ENCODE measurements at regions not wholly inside any gene's neighbourhood (a gene's known extent, or its start where the extent isn't known, plus 50 kb on each side); places are given as distances from the start of the nearest gene placed in this dataset.
"Not testable (repeated sequence)": the region's sequence is repeated elsewhere in the genome, so short reads cannot be mapped to it uniquely, and the experiment has no call there.

DNA sequence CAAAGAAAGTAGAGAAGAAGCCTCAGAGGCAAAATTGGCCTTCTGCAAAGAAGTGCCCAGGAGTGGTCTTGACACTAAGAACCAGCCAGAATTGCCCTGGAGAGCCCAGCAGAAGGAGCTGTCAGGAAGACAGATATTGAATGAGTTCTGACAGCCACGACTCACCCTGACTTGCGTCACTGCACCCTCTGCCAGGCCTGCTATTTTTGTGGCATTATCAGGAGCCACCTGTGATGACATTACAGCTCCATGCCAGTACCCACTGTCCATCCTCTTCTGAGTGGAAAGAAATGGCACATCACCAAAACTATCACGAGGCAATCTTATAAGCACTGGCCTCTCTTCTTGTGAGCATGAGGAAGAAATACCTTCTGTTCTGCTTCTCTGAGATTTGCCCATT is 67.7 kb downstream of the SMIM20 start:
- DNase-seq (ENCODE audit: low read depth in 2 of 2): no peak

DNA sequence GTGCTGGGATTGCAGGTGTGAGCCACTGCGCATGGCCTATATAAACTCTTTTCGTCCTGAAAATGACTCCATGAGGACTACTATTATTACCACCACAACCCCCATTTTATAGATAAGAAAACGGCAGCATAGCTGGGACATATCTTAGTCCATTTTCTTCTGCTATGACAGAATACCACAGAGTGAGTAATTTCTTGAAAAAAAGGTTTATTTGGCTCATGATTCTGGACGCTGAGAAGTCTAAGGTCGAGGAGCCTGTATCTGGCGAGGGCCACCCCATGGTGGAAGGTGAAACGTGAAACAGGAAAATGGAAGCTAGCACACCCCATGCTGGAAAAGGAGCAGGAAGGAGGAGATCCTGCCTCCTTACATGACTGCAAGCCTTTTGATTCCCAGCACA is 68.9 kb downstream of the SMIM20 start:
- DNase-seq (ENCODE audit: low read depth in 2 of 2): no peak

DNA sequence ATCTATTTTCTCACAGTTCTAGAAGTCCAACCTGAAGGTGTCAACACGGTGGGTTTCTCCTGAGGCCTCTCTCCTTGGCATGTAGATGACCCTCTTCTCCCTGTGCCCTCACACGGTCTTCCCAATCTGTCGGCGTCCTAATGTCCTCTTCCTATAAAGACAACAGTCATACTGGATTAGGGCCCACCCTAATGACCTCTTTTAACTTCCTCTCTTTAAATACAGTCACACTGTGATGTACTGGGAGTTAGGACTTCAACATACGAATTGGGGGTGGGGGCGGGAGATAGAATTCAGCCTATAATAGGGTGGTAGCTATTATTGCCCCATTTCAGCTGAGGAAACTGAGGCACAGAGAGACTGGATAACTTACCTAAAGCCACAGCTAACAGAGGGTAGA is 70.2 kb downstream of the SMIM20 start:
- DNase-seq (ENCODE audit: low read depth in 2 of 2): no peak

DNA sequence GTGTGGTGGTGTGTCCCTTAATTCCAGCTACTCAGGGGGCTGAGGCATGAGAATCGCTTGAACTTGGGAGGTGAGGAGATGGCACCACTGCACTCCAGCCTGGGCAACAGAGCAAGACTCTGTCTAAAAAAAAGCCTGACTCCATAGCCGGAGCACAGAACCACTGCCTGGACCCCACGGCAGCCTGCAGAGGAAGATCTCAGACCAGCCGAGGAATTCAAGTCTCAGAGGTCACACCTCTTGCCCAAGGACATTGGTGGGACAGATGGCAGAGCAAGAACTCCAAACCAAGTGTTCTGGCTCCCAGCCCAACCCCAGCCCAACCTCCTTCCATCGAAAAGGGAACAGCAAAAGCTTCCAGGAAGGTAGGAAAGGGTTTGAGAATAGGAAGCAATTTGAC is 70.8 kb downstream of the SMIM20 start:
- DNase-seq (ENCODE audit: low read depth in 2 of 2): no peak

DNA sequence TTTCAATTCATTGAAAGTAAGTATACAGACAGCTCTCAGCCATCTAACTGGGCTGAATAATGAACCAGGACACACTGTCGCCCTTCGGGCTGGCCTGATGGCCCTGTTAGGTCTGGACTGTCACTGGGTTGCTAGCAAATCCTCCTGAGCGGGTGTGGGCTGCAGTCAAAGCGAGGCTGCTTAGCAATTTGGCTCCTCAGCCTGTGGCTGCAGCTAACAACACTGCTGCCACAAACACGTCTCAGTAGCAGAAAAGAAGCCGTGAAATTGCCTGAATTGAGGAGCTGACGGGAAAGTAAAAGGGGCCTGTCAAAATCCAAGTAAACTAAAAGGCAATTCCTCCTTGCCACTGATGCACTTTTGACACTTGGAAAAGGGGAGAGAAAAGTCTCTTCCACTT is 72.8 kb downstream of the SMIM20 start:
- DNase-seq (ENCODE audit: low read depth in 2 of 2): no peak

DNA sequence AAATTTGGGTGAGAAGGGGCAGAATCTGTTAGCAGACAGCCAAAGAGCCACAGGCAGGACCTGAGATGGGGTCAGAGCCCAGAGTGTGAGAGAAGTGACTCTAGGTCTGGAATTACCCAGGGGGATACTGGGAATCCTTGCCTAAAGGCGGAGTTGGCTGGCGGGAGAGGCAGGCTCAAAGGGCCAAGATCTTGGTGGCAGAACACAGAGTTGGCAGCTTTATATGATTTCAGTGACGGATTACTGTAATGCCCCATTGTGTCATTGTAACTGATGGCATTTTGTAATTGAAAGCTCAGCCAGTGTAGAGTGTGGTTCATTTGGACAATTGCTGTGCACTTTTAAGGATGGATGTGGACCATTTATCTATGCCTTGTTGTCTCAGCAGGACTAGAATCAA is 77.3 kb downstream of the SMIM20 start:
- no peak for DNase-seq (ENCODE audit: low read depth in 2 of 2)

DNA sequence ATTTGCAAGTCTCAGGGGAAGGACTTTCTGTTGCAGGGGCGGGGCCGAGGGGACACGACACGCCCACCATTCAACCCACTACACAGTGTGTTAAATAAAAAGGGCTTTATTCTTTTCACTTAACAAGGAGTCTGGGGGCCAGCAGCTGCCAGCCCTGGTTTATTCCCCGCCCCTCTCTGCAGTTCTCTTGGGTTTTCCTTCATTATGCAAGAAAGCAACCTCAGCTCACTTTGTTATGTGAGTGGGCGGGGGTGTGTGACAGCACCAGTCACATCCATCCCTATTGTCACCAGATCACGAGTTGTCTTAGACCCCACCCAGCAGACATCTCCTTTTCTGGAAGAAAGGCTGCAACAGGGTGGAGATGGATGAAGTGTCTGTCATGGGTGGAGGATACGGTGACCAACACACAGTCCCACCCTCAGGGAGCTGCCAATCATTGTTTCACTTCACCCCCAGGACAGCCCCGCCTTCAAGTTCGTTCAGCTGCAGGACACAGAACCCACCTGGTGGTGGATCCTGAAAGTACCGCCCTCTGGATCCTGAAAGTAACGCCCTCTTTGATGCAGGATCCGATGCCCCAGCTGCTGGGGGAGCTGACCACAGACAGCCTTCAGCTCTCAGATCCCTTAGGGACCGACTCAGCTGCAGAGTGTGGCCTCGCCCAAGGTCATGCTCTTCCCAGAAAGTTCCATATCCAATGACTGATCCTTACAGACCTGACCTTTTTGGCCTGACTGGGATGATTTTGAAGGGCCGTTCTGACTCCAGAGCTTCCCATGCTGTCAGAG is 79.6 kb downstream of the SMIM20 start:
- DNase-seq (ENCODE audit: low read depth in 2 of 2): peak; percentile 18 to 32

DNA sequence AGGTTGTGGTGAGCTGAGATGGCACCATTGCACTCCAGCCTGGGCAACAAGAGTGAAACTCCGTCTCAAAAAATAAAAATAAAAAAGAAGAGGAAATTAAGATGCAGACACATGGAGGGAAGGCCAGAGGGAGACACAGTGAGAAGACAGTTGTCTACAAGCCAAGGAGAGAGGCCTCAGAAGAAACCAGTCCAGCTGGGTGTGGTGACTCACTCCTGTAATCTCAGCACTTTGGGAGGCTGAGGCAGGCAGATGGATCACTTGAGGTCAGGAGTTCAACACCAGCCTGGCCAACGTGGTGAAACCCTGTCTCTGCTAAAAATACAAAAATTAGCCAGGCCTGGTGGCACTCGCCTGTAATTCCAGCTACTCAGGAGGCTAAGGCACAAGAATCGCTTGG is 80.6 kb downstream of the SMIM20 start:
- DNase-seq (ENCODE audit: low read depth in 2 of 2): not testable (repeated sequence)

DNA sequence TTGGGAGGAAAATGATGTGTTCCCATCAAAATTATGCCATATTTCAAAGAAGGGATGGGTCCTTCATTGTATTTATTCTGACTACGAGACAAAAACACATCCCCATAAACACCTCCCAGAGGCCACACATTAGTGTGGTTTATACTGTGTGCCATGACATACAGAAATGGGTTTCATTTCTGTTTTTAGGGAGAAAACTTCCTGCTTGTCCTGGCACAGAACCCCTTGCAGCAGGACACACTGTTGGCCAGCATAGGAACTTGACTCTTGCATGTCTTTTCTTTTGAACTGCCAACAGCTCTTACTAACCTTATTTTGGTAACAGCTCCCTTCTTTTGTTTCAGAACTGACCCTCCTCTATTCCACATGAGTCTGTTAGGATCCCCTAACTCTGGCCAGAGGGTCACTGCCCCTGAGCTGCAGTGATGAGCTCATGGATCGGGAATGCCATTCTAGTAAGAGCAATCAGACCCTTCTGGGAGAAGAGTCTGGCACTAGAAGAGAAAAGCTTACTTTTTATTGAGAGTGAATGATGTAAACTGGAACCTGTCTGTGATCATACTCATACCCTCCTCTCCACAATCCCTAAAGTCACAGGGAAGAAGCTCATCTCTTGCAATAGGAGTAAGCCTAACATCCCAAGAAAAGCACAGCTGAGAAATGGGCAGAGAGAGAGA is 86.4 kb downstream of the SMIM20 start:
- DNase-seq (ENCODE audit: low read depth in 2 of 2): no peak

DNA sequence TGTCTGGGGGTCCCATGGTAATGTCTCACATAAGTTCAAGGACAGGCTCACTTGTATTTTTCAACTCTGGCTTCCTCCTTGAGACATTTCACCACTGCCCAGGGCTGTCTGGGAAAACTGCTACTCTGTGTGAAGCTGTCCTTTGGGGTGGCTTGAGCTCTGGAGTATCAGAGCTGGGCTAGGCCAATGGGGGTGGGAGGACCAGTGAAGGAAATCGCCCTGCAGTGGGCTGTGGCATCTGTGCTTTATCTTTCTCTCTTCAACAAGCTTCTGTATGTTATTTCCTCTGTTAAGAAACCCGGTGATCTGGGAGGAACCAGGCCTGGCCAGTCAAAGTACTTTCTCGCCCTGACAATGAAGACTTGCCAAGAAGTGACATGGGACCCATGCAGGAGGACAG is 87.4 kb downstream of the SMIM20 start:
- no peak for DNase-seq (ENCODE audit: low read depth in 2 of 2)

DNA sequence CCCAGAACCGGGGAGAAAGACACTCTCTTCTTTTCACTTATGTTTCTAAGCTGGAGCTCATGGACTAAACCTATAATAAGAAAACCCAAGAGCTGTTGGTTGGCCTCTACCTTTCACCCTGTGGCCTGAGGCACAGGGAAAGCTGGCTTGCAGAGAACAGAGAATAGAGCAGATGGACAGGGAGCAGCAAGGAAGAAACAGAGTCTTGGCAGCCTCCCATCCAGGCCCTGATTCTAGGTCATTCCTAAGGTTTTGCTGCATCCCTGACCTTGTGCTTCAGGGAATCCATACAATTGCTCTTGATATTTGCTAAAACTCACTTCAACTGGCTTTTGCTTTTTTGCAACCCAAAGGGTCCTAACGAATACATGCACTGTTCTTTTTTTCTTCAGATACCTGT is 87.8 kb downstream of the SMIM20 start:
- DNase-seq (ENCODE audit: low read depth in 2 of 2): no peak

DNA sequence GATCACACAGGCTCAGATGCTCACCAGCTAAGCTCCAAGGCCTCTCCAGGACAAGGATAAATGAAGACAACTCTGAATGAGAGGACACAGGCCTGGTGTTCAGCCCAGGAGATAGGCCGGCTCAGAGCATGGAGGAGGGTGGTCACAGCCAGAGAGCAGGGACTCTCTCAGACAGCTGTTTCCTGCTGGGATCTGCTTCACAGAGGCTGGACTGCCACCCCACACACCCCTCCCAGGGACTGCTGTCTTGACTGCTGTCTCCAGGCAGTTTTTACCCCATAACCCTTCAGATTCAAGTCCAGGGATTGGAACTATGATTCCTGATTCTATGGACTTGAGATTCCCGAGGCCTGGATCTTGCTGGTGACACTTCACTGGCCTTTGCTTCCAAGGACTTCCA is 89.0 kb downstream of the SMIM20 start:
- no peak for DNase-seq (ENCODE audit: low read depth in 2 of 2)

DNA sequence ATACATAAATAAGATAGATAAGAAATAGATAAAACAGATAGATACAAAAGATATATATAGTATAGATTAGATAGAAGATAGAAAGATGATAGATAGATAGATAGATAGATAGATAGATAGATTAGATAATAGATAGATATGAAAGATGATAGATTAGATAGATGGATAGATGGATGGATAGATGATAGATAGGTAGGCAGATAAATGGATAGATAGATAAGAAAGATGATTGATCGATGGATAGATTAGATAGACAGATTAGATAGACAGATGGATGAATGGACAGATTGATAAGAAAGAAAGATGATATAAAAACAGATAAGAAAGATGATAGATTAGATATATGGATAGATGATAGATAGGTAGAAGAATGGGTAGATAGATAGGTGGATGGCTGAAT is 90.3 kb downstream of the SMIM20 start:
- no peak for DNase-seq (ENCODE audit: low read depth in 2 of 2)

DNA sequence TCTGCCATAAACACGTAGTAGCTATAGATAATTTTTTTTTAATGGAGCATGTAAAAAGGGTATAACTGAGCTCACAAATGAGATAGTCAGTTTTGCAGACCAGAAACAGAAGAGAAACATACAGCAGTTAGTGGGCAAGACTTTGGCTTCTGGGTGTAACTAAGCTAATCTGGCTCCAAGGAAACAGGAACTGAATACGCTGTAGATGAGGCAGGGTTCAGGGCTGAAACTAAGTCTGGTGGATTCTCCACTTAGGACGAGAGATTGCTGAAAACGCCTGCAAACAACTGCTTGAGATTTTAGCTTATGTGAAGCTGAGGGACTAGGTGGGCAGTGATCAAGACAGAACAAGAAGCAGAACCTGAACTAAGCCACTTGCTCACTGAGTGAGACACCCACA is 91.7 kb downstream of the SMIM20 start:
- no peak for DNase-seq (ENCODE audit: low read depth in 2 of 2)

DNA sequence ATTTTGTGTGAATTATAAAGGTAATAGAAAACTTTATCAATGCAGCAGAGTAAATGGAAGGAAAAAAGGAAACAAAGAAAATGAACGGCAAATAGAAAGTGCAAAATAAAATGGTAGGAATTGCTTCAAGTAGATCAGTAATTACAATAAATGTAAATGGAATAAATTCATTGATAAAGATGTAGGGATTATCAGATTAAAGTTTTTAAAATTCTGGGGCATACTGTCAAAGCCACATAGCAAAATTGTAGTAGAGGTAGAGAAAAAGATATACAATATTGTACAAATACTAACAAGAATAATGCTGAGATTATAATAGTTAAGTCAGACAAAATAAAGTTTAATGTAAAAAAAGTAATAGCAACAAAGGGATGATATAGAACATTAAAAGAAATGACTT is 94.7 kb downstream of the SMIM20 start:
- no peak for DNase-seq (ENCODE audit: low read depth in 2 of 2)

DNA sequence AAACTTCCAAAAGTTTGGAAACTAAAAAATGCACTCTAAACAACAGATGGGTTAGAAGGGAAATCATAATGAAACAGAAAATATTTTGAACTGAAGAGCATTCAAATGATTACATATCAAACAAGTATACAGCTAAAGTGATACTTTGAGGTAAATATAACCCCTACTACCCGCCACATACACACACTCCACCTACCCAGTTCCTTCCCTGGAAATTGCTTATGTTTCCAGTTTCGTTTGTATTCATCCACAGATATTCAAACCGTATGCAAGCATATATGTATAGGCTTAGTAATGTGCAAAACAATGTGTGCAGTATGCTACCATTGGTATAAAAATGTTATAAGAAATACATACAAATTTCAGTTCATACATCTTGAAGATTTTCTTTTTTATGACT is 95.5 kb downstream of the SMIM20 start:
- DNase-seq (ENCODE audit: low read depth in 2 of 2): no peak

DNA sequence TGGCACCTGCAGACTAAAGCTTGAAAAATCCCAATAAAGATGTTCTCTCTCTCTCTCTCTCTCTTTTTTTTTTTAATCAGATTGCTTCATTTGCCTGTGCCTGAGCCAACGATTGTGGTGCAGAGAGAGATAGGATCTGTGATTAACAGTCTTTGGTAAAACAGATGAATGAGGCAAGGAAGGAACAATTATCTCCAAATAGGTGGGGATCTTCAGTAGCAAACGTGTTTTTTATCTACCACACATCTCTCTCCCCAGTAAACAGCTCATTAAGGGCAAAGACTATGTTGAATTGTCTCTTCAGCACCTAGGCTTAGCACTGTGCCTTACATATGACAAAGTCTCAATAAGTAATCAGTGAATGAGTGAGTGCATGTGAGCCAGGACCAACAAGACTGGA is 96.3 kb downstream of the SMIM20 start:
- no peak for DNase-seq (ENCODE audit: low read depth in 2 of 2)

DNA sequence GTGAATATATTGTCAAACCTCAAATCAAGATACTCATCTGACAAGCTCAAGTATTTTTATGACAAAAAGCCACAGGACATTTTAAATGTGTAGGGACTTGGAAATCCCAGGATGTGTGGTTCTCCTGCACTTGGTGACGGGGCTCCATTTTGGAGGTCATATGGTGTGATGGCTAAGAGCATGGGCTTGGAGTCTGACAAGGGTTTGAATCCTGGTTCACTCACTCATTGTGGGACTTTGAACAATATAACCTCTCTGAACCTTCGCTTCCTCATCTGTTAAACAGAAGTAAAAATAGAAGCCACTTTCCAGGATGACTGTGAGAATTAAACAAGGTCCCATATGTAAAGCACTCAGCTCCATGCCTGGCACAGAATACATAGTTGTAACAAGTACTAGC is 99.6 kb downstream of the SMIM20 start:
- DNase-seq (ENCODE audit: low read depth in 2 of 2): no peak

DNA sequence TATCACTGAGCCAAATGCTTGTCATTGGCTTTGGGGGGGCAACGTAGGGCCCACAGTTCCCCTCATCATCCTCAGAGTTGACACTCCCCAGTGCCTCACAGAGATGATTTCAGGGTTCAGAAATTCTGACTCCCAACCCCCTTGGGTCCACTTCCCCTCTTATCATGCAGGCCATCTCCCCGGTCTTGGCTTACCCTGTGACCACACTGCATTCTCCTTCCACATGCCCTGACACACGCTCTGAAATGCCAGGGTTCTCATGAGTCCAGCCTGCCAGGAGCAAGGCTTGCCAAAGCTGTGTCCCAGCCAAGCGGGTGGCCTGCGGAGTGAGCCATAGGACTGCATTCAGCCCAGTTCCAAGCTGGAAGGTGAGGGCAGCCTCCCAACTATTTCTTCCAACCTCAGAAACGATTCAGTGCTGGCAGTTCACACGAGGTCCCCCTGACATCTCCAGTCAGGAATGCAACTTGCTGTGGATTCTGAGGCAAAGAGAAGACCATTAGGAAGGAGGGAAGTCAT is 101.2 kb downstream of the SMIM20 start:
- DNase-seq (ENCODE audit: low read depth in 2 of 2): no peak

DNA sequence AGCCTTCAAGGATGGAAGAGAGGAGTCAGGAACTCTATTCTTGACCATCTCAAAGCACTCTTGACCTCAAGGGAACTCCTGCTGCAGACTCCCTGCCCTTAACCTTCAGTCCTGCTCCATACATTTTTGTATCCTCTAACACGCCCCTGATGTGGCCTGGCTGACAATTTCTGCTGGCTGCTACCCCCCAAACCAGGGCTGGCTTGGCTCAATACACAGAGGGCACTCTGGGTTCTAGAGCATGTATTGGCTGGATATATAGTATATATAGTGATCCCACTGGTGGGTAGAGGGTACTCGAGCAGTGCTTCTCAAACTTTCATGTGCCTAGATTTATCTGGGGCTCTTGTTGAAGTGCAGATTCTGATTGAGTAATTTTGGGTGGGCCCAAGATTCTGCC is 101.9 kb downstream of the SMIM20 start:
- no peak for DNase-seq (ENCODE audit: low read depth in 2 of 2)

DNA sequence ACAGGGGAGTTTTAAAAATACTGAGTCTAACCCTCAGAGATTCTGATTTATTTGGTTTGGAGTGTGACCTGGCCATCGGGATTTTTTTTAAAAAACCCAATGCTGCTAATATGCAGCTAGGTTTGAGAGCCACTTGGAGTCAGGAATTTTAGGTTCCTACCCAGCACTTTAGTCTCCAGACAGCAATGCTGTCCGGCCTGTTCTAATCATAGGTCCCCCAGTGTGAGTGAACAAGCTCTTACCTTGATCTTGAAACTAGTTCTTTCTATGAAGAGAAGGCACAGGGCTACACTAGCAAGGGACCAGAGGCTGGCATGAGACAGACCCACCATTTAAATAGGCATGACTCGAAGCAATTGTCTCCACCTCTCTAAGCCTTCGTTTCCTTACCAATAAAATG is 103.5 kb downstream of the SMIM20 start:
- DNase-seq (ENCODE audit: low read depth in 2 of 2): no peak

DNA sequence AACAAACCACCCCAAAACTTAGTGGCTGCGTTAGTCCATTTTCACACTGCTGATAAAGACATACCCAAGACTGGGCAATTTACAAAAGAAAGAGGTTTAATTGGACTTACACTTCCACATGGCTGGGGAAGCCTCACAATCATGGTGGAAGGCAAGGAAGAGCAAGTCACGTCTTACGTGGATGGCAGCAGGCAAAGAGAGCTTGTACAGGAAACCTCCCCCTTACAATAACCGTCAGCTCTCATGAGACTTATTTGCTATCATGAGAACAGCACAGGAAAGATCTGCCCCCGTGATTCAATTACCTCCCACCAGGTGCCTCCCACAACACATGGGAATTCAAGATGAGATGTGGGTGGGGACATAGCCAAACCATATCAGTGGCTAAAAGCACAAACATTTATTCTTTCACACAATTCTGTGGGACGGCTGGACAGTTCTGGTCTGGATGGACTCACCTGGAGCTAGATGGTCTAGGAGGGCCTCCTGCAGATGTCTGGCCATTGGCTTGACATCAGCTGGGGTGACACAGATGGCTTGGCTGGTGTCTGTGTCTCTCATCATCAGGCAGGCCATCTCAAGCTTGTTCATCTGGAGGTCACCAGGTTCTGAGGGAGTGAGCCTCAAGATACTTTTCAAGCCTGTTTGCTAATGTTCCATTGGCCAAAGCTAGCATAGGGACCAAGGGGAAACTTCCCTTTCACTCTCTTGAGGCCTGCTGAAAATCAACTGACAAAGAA is 104.1 kb downstream of the SMIM20 start:
- DNase-seq (ENCODE audit: low read depth in 2 of 2): not testable (repeated sequence)
